Left lung (tissue), 4 donors: ENCODE measurements at regions not wholly inside any gene's neighbourhood (a gene's known extent, or its start where the extent isn't known, plus 50 kb on each side); places are given as distances from the start of the nearest gene placed in this dataset.

Experiments
- ATAC-seq: fragments of 200-7000 bp; cut with Tn5 transposase; one replicate; pipeline ENCODE4 v1.9.1; 2020; ENCODE audit warnings: moderate library complexity
- DNase-seq, 4 donors: peaks; one replicate each; pipeline ENCODE4 v3.0.0-alpha.2; 2013 to 2020
- H3K27ac ChIP-seq, 2 donors: fragments of 200-600 bp; sonication (generic) in 1 of 2; one replicate each; pipeline versions ENCODE4 v1.5.0 to v1.8.0; 2020 to 2021
- H3K27me3 ChIP-seq, 2 donors: fragments of 200-600 bp; sonication (generic) in 1 of 2; one replicate each; pipeline versions ENCODE4 v1.5.0 to v1.8.0; 2020 to 2021
- H3K36me3 ChIP-seq, 2 donors: fragments of 200-600 bp; sonication (generic) in 1 of 2; one replicate each; pipeline versions ENCODE4 v1.5.0 to v1.8.0; 2020 to 2021
- H3K4me1 ChIP-seq, 2 donors: fragments of 200-600 bp; one replicate each; pipeline ENCODE4 v1.8.0; 2021
- H3K4me3 ChIP-seq, 2 donors: fragments of 200-600 bp; sonication (generic) in 1 of 2; one replicate each; pipeline versions ENCODE4 v1.5.0 to v1.8.0; 2020 to 2021; ENCODE audit warnings: mild to moderate bottlenecking in 1 of 2
- H3K9me3 ChIP-seq, 2 donors: fragments of 200-600 bp; sonication (generic) in 1 of 2; one replicate each; pipeline versions ENCODE4 v1.5.0 to v1.8.0; 2020 to 2021
- intact Hi-C, 2 donors: fragments of 100-400 bp; cut with DNase I; formaldehyde crosslinking; loops; one replicate each; pipeline versions ENCODE4 v1.11.2 to v1.14.2; 2022
- TF ChIP-seq, protein P1 (sequence below), 2 donors: fragments of 200-600 bp; sonication (generic) in 1 of 2; IDR thresholded peaks; one replicate each; pipeline versions ENCODE4 v1.5.0 to v1.8.0; 2021; ENCODE audit warnings: antibody characterized with exemption in 2 of 2
- donor health status: DM: no; HTN: yes; CAD: no.
- donor health status: DM: no; HTN: no; CAD: no.

DNA sequence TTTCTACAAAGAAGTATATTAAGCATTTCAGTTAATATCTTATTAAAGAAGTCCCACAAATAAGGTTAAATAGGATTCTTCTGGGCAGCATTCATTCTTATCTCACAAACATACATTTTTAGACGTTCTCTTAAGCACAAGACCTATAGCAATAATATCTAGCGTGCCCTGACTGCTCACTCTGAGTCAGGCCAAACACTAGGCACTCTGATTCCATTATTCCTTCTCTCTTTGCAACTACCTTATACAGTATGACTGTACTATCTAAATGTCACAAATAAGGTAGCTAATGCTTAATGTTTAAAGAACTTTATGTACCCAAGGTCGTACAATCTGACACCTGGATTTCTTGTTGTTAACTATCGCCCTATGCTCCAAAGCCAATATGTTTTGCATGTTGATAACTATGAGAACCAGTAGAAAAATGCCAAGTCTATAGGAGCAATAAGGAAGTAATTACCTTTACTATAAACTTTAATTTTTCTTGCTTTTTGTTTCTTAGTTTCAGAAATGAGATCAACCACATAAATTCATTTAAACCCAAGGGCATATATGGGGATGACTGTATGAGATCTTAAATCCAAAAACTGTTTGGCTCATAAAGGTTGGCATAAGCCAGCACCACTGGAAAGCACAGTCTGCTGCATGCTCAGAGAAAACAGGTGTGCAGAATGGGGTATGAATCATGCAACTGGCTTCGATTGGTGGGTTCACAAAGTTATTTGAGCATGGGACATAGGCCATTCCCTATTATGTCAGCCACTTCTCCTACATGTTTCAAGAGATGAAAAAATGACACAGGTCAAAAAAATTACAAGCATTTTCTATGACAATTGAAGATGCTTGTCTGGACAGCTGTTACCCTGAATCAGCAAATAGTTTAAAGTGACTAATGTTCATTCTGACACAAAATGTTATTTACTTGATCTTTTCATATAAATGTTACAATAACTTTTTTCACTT lies 352.0 kb downstream of the IRS1 start:
- Histone ChIP-seq H3K4me3 (no peak overlapping the region), H3K27me3 (no peaks in the 10 kb centered on the region), H3K4me1 (no peaks in the 10 kb centered on the region), H3K27ac (no peak overlapping the region), H3K36me3 (no peaks in the 10 kb centered on the region), H3K9me3 (peaks cover 0 to 4% of the 10 kb centered on the region in 2 donors)
- intact Hi-C loops, result no loop called here
- TF ChIP-seq, protein P1, sequence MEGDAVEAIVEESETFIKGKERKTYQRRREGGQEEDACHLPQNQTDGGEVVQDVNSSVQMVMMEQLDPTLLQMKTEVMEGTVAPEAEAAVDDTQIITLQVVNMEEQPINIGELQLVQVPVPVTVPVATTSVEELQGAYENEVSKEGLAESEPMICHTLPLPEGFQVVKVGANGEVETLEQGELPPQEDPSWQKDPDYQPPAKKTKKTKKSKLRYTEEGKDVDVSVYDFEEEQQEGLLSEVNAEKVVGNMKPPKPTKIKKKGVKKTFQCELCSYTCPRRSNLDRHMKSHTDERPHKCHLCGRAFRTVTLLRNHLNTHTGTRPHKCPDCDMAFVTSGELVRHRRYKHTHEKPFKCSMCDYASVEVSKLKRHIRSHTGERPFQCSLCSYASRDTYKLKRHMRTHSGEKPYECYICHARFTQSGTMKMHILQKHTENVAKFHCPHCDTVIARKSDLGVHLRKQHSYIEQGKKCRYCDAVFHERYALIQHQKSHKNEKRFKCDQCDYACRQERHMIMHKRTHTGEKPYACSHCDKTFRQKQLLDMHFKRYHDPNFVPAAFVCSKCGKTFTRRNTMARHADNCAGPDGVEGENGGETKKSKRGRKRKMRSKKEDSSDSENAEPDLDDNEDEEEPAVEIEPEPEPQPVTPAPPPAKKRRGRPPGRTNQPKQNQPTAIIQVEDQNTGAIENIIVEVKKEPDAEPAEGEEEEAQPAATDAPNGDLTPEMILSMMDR (IDR thresholded peaks at IDR 0.05), result no peak
- DNase-seq (no peak), ATAC-seq (peak; percentile 24)

DNA sequence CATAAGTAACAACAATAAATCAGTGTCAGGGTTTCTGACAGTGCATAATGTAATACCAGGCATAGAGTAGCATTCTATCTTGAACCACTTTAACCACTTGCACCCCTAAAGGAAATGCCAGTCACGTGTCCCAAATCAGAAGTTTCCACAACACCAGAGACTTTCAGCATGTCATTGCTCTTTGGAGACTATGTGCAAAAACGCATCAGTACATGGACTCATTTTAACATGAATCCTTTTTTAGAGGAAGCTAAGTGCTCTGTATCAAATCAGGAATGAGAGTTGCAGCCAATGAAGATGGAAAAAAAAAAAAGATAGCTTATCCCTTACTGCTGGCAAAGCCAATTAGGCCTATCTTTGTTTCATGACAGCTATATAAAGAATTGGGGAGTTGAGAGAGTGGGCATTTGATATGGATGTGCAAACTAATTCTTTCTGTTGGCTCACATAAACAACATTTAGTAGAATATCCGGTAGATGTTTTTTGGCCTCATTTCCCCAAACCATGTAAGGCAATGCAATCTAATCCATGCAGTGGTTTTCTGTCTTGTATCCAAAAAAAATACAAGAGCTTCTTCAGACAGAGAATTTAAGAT lies 353.1 kb downstream of the IRS1 start:
- TF ChIP-seq, protein P1 (IDR thresholded peaks at IDR 0.05), result no peak
- no peak for ATAC-seq
- DNase-seq, result no peak
- no peak overlapping the region for H3K4me3 ChIP-seq
- no peaks in the 10 kb centered on the region for H3K36me3 ChIP-seq
- intact Hi-C loops, result no loop called here
- H3K27me3 ChIP-seq, result no peaks in the 10 kb centered on the region
- no peaks in the 10 kb centered on the region for H3K4me1 ChIP-seq
- no peaks in the 10 kb centered on the region for H3K9me3 ChIP-seq
- H3K27ac ChIP-seq, result no peak overlapping the region

DNA sequence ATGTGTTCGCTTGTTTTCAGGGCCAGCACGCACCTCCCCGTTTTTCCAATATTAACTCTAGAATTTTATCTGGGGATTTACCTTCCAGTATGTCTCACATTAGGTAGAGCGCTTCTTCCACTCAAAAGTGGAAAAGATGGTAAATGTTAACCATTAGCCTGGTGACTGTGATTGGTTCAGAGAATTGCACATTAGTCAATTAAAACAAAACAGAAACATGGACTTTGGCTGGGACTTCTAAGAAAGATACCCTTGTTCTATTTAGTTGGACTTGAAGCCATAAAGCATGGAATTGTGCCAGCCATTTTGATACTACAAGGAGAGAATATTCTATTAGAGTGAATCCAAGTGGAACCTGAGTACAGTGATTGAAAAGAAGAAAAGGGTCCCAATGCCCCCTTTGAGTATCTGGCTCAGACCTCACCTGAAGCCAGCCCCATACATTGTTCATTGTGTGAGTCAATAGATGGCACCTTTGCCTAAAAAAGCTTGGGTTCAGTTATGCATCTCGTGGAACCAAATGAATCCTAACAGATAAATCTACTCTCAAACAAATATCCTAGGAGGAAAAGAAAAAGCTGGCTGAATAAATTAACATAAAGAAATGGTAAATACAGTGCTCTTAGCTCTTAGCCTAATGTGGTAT lies 354.3 kb downstream of the IRS1 start:
- H3K27me3 ChIP-seq, result no peaks in the 10 kb centered on the region
- no peaks in the 10 kb centered on the region for H3K9me3 ChIP-seq
- DNase-seq, result no peak
- TF ChIP-seq, protein P1 (IDR thresholded peaks at IDR 0.05), result no peak
- ATAC-seq, result no peak
- H3K4me3 ChIP-seq, result no peak overlapping the region
- no peaks in the 10 kb centered on the region for H3K36me3 ChIP-seq
- intact Hi-C loops, result no loop called here
- H3K27ac ChIP-seq, result no peak overlapping the region
- no peaks in the 10 kb centered on the region for H3K4me1 ChIP-seq

DNA sequence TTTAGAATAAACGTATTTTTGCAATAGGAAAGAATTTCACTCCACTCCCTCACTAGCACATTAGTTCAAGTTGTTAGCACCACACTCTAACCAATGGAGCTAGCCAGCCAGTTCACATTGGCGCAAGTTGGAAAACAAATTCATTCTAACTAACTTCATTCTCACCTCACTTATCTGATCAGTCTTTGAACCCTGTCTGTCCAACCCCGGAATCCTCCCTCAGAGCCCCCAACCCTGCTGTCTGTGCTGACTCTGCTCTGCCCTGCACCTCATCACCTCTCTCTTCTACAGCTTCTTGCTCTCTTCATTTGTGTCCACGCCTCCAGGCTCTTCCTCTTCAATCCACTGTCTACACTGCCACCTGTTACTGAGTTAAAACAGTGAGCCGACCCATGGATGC lies 356.5 kb downstream of the IRS1 start:
- Histone ChIP-seq H3K36me3 (no peaks in the 10 kb centered on the region), H3K27me3 (no peaks in the 10 kb centered on the region), H3K4me3 (no peak overlapping the region), H3K9me3 (no peaks in the 10 kb centered on the region), H3K27ac (no peak overlapping the region), H3K4me1 (no peaks in the 10 kb centered on the region)
- no peak for DNase-seq
- ATAC-seq, result no peak
- TF ChIP-seq, protein P1 (IDR thresholded peaks at IDR 0.05), result no peak
- intact Hi-C loops, result no loop called here
